Kidney tubule cell (primary cell): ENCODE measurements at regions not wholly inside any gene's neighbourhood (a gene's known extent, or its start where the extent isn't known, plus 50 kb on each side); places are given as distances from the start of the nearest gene placed in this dataset.

Experiments used
- DNase-seq: peaks from one replicate; pipeline ENCODE4 v3.0.0-alpha.2; 2018; ENCODE audit warnings: low spot score

GRCh38 chr4:124530464-124531077 is 182.0 kb downstream of the ANKRD50 start:
- no peak for DNase-seq

- DNase-seq = no peak
Measured at GRCh38 chr4:124534131-124534530, 178.4 kb downstream of the ANKRD50 start.

- no peak for DNase-seq
Measured at GRCh38 chr4:124535003-124535402, 177.5 kb downstream of the ANKRD50 start.

GRCh38 chr4:124536946-124537345 is 175.6 kb downstream of the ANKRD50 start:
- DNase-seq = no peak

- DNase-seq = no peak
Measured at GRCh38 chr4:124537971-124538370, 174.6 kb downstream of the ANKRD50 start.

GRCh38 chr4:124540014-124540413 is 172.5 kb downstream of the ANKRD50 start:
- peak; percentile 2 for DNase-seq

- DNase-seq = no peak
Measured at GRCh38 chr4:124541652-124542420, 170.7 kb downstream of the ANKRD50 start.

GRCh38 chr4:124555959-124556358 is 156.6 kb downstream of the ANKRD50 start:
- DNase-seq = no peak

- no peak for DNase-seq
Measured at GRCh38 chr4:124564121-124564520, 148.4 kb downstream of the ANKRD50 start.

- no peak for DNase-seq
Measured at GRCh38 chr4:124565371-124565770, 147.2 kb downstream of the ANKRD50 start.

GRCh38 chr4:124566030-124566429 is 146.5 kb downstream of the ANKRD50 start:
- DNase-seq = no peak

- no peak for DNase-seq
Measured at GRCh38 chr4:124573056-124573455, 139.5 kb downstream of the ANKRD50 start.

- DNase-seq = no peak
Measured at GRCh38 chr4:124579896-124580295, 132.6 kb downstream of the ANKRD50 start.

GRCh38 chr4:124583797-124584196 is 128.7 kb downstream of the ANKRD50 start:
- no peak for DNase-seq

GRCh38 chr4:124589786-124590185 is 122.7 kb downstream of the ANKRD50 start:
- no peak for DNase-seq

GRCh38 chr4:124590480-124590879 is 122.1 kb downstream of the ANKRD50 start:
- no peak for DNase-seq

GRCh38 chr4:124591637-124592036 is 120.9 kb downstream of the ANKRD50 start:
- DNase-seq = no peak

GRCh38 chr4:124593494-124593893 is 119.0 kb downstream of the ANKRD50 start:
- no peak for DNase-seq

- DNase-seq = no peak
Measured at GRCh38 chr4:124594945-124595344, 117.6 kb downstream of the ANKRD50 start.

GRCh38 chr4:124596816-124597215 is 115.7 kb downstream of the ANKRD50 start:
- no peak for DNase-seq

GRCh38 chr4:124610211-124610610 is 102.3 kb downstream of the ANKRD50 start:
- no peak for DNase-seq
